ENCODE measurements at regions not wholly inside any gene's neighbourhood (a gene's known extent, or its start where the extent isn't known, plus 50 kb on each side); places are given as distances from the start of the nearest gene placed in this dataset.

GRCh38 chr1:81254560-81254959 is 546.2 kb upstream of the ADGRL2 start:
- TF ChIP-seq, protein P1, sequence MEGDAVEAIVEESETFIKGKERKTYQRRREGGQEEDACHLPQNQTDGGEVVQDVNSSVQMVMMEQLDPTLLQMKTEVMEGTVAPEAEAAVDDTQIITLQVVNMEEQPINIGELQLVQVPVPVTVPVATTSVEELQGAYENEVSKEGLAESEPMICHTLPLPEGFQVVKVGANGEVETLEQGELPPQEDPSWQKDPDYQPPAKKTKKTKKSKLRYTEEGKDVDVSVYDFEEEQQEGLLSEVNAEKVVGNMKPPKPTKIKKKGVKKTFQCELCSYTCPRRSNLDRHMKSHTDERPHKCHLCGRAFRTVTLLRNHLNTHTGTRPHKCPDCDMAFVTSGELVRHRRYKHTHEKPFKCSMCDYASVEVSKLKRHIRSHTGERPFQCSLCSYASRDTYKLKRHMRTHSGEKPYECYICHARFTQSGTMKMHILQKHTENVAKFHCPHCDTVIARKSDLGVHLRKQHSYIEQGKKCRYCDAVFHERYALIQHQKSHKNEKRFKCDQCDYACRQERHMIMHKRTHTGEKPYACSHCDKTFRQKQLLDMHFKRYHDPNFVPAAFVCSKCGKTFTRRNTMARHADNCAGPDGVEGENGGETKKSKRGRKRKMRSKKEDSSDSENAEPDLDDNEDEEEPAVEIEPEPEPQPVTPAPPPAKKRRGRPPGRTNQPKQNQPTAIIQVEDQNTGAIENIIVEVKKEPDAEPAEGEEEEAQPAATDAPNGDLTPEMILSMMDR (IDR thresholded peaks at IDR 0.05) = no peak; the same call in 1 of the 2 replicates
- TF ChIP-seq POLR2AphosphoS5 (IDR thresholded peaks at IDR 0.05; ENCODE audit: low read depth, low read length) (no peak), SIN3A (IDR thresholded peaks at IDR 0.05; ENCODE audit: borderline replicate concordance, insufficient read depth, low read depth, low read length) (no peak), TCF7L2 (IDR thresholded peaks at IDR 0.05; ENCODE audit: low read depth, low read length) (no peak)
- TF ChIP-seq, protein P2, sequence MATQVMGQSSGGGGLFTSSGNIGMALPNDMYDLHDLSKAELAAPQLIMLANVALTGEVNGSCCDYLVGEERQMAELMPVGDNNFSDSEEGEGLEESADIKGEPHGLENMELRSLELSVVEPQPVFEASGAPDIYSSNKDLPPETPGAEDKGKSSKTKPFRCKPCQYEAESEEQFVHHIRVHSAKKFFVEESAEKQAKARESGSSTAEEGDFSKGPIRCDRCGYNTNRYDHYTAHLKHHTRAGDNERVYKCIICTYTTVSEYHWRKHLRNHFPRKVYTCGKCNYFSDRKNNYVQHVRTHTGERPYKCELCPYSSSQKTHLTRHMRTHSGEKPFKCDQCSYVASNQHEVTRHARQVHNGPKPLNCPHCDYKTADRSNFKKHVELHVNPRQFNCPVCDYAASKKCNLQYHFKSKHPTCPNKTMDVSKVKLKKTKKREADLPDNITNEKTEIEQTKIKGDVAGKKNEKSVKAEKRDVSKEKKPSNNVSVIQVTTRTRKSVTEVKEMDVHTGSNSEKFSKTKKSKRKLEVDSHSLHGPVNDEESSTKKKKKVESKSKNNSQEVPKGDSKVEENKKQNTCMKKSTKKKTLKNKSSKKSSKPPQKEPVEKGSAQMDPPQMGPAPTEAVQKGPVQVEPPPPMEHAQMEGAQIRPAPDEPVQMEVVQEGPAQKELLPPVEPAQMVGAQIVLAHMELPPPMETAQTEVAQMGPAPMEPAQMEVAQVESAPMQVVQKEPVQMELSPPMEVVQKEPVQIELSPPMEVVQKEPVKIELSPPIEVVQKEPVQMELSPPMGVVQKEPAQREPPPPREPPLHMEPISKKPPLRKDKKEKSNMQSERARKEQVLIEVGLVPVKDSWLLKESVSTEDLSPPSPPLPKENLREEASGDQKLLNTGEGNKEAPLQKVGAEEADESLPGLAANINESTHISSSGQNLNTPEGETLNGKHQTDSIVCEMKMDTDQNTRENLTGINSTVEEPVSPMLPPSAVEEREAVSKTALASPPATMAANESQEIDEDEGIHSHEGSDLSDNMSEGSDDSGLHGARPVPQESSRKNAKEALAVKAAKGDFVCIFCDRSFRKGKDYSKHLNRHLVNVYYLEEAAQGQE (IDR thresholded peaks at IDR 0.05; ENCODE audit: insufficient read depth in 1 of 2, low read depth in 2 of 2, low read length in 1 of 2) = no peak

Measured in Panc1 (cell line).